GM21447 (cell line): ENCODE measurements at regions not wholly inside any gene's neighbourhood (a gene's known extent, or its start where the extent isn't known, plus 50 kb on each side); places are given as distances from the start of the nearest gene placed in this dataset.
A peak's percentile ranks its signal among the peaks of the same experiment; 100 is the strongest.
"Not testable (repeated sequence)": the region's sequence is repeated elsewhere in the genome, so short reads cannot be mapped to it uniquely, and the experiment has no call there.

ENCODE experiments used
- ATAC-seq: cut with Tn5 transposase; IDR thresholded peaks from one replicate; pipeline ENCODE4 v1.9.1; 2021; ENCODE audit not compliant: unreplicated experiment

DNA sequence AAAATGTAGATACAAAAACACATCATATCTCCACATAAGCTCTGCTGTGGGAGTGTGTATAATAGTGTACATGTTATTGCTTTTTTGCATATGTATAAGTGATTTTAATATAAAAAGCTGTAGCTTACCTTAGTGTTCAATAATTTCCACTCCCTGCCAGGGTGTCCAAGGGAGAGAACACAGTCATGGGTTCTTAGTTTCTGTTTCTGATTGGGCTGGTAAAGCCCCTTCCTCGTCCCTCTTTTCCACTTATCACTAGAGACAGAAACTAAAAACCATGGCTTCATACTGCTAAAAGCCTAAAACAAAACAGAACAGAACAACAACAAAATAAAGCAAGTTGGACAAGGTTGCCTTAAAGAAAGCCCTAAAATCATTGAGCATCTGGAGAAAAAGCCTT is 74.4 kb upstream of the S1PR3 start:
- ATAC-seq = no peak

- ATAC-seq = no peak
These were observed 73.9 kb upstream of the S1PR3 start for GRCh38 chr9:88917375-88917774.

DNA sequence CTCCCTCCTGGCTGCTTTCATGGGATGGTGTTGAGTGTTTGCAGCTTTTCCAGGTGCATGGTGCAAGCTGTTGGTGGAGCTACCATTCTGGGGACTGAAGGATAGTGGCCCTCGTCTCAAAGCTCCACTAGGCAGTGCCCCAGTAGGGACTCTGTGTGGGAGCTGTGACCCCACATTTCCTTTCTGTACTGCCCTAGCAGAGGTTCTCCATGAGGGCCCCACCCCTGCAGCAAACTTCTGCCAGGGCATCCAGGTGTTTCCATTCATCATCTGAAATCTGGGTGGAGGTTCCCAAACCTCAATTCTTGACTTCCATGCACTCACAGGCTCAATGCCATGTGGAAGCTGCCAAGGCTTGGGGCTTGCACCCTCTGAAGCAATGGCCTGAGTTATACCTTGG is 72.7 kb upstream of the S1PR3 start:
- not testable (repeated sequence) for ATAC-seq

GRCh38 chr9:88920645-88921044 is 70.6 kb upstream of the S1PR3 start:
- no peak for ATAC-seq

GRCh38 chr9:88922091-88922490 is 69.2 kb upstream of the S1PR3 start:
- ATAC-seq = peak; percentile 66

- ATAC-seq = no peak
These were observed 68.2 kb upstream of the S1PR3 start for GRCh38 chr9:88923092-88923491.

DNA sequence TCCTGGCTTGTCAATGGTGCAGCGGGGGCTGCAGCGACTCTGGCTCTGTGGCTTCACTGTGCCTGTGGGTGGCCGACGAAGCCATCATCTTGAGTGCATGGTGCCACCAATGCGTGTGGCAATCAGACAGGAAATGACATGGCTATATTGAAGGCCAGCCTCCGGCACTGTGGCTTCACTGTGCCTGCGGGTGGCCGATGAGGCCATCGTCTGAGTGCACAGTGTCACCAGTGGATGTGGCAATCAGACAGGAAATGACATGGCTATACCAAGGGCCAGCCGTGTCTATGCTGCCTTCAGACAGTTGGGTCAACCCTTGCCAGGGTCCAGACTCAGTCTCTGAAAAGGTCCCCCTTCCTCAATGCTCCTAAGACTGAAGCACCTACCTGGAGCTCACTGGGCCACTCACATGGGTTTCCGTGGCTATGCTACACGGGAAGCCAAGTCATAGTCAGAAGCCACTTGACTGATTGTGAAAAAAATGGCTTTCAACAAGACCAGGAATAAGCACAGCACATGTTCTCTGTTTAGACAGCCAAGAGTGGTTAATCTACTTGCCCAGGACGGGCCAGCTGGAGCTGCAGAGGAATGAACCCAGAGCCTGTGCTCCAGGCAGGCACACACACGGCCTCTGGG is 67.5 kb upstream of the S1PR3 start:
- no peak for ATAC-seq

- ATAC-seq = no peak
These were observed 65.8 kb upstream of the S1PR3 start for GRCh38 chr9:88925481-88925880.

DNA sequence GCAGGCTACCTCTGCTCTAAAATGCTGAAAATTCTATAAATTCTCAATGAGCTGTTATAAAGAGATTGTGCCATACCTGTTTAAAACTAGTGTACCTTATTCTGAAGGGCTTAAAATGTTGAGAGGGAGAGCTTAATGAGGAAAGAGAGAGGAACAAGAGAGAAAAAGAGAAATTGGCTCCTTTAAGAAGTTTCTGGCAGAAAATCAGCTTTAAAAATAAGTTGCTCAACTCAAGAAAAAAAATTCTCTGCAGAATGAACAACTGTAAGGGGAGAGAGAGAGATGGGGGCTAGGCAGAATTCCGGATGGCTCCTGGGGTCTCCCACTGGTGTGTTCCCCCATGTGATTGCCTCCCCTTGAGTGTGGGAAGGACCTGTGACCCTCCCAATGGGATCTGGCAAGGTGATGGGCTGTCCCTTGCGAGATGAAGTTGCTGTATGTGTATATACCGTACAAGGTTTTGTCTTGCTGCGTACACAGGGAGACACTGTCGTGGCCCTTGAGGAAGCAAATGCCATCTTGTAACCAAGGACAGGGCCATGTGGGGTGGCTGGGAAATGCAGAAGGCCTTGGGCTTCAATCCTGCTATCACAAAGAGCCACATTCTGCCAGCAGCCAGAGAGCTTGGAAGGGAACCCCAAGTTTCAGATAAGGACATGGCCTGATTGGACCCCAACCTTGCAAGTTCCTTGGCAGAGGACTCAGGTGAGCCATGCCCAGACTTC is 64.3 kb upstream of the S1PR3 start:
- ATAC-seq = no peak

- peak; percentile 74 for ATAC-seq
These were observed 63.8 kb upstream of the S1PR3 start for GRCh38 chr9:88927510-88927909.

- ATAC-seq = no peak
These were observed 60.6 kb upstream of the S1PR3 start for GRCh38 chr9:88930716-88931115.

DNA sequence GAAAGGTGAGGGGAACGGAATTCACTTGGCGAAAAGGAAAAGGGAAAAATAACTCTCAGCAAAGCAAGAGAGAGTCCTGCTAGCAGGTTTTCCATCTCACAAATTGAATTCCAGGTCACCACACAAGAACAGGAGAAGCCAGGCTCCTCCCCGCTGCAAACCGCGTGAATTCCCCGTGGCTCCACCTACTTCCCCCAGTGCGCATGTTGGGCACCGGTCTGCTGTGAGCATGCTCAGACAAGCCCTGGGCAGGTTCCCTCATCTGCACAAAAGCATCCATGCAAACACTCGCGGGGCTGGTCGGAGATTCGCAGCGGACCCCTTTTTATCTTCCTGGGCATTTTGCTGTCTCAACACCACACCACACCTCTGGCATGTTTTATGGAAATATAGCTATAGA is 58.5 kb upstream of the S1PR3 start:
- no peak for ATAC-seq

- ATAC-seq = no peak
These were observed 57.5 kb upstream of the S1PR3 start for GRCh38 chr9:88933607-88934379.

DNA sequence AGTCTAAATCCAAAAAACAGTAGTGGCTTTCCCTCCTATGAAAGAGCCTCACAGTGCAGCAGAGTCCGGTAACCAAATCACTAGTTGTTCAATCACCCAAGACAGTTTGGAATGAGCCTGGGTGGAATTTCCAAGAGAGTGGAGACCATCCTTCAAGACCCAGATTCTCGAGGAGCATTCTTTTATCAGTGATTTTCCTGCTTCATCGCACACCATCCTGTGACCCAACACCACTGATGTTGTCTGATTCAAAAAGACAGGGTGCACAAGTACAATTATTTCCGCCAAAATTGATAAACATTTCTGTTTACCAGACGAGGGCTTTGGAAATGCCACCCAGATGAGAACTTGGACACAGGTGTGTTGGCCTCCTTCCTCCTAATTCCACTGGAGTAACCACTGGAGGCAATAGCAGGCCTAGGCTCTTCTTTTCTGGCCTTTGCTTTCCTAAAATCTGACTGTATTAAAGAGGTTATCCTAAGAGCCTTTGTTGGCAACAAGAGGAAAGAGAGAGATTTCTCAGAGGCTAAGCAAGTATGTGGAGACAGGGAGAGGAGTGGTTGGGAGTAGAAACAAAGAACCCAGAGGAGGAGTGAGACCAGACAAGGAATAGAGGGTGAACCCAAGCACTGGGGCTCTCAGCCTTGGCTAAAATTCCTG is 56.3 kb upstream of the S1PR3 start:
- ATAC-seq = no peak

GRCh38 chr9:88936132-88936531 is 55.1 kb upstream of the S1PR3 start:
- ATAC-seq = no peak

- no peak for ATAC-seq
These were observed 54.6 kb upstream of the S1PR3 start for GRCh38 chr9:88936668-88937067.

- no peak for ATAC-seq
These were observed 54.0 kb upstream of the S1PR3 start for GRCh38 chr9:88937248-88937647.

DNA sequence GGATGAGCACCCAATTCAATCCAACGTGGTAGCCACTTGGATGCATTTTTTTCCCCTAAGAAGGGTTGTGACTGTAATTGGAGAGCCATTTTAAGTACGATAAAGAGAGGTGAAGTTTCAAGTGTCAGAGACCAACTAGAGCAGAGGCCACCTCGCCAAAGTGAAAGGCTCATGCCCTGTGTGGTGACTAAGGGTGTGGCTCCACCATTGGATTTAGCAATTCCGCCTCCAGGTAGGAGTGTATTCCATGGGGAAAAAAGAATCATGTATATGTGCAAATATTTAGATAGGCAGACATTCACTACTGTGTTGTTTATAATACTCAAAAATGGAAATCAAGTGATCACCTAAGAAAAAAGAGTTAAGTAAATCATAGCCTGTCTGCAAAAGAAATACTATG is 53.1 kb upstream of the S1PR3 start:
- ATAC-seq = no peak
